Upper lobe of left lung (tissue), 6 donors: ENCODE measurements at regions not wholly inside any gene's neighbourhood (a gene's known extent, or its start where the extent isn't known, plus 50 kb on each side); places are given as distances from the start of the nearest gene placed in this dataset.

Experiments used
- ATAC-seq, 2 donors: fragments of 200-7000 bp; cut with Tn5 transposase; one replicate each; pipeline ENCODE4 v1.9.1; 2022; ENCODE audit warnings: mild to moderate bottlenecking in 2 of 2, moderate library complexity in 2 of 2; ENCODE audit not compliant: low FRiP score in 2 of 2
- DNase-seq, 2 donors: peaks; one replicate each; pipeline ENCODE4 v3.0.0-alpha.2; 2019 to 2020
- H3K27ac ChIP-seq, 4 donors: fragments of 200-600 bp; sonication (generic); one replicate each; pipeline ENCODE4 v1.5.1; 2016 to 2019
- H3K27me3 ChIP-seq, 4 donors: fragments of 200-600 bp; sonication (generic); one replicate each; pipeline ENCODE4 v1.5.1; 2017 to 2019
- H3K36me3 ChIP-seq, 4 donors: fragments of 200-600 bp; sonication (generic); one replicate each; pipeline ENCODE4 v1.5.1; 2016 to 2019
- H3K4me1 ChIP-seq, 4 donors: fragments of 200-600 bp; sonication (generic); one replicate each; pipeline ENCODE4 v1.5.1; 2018 to 2019
- H3K4me3 ChIP-seq, 4 donors: fragments of 200-600 bp; sonication (generic); one replicate each; pipeline ENCODE4 v1.5.1; 2017 to 2019; ENCODE audit warnings: mild to moderate bottlenecking in 2 of 4, moderate library complexity in 1 of 4
- H3K9me3 ChIP-seq, 4 donors: fragments of 200-600 bp; sonication (generic); one replicate each; pipeline ENCODE4 v1.5.1; 2018 to 2019
- CTCF ChIP-seq, 6 experiments: fragments of 450-650 bp in 4 of 6; fragments of 200-600 bp in 2 of 6; sonication (generic) in 2 of 6; IDR thresholded peaks; one replicate each; pipeline ENCODE4 v1.5.1; 2016 to 2019; ENCODE audit warnings: antibody characterized with exemption in 6 of 6
- EP300 ChIP-seq, 4 donors: sonication (generic); formaldehyde crosslinking; IDR thresholded peaks; one replicate each; pipeline ENCODE4 v1.5.1; 2017; ENCODE audit warnings: antibody characterized with exemption in 4 of 4, control low read depth in 2 of 4
- POLR2A ChIP-seq, 4 donors: fragments of 450-650 bp; IDR thresholded peaks; one replicate each; pipeline ENCODE4 v1.5.1; 2016 to 2017; ENCODE audit warnings: antibody characterized with exemption in 4 of 4, mild to moderate bottlenecking in 2 of 4
- POLR2AphosphoS5 ChIP-seq, 2 donors: sonication (generic); formaldehyde crosslinking; IDR thresholded peaks; one replicate each; pipeline ENCODE4 v1.5.1; 2017; ENCODE audit warnings: antibody characterized with exemption in 2 of 2
- WGBS, 2 donors: methylation state at CpG; one replicate each; pipeline ENCODE4 v1.1.5; 2017 to 2018; 5-methylcytosine and 5-hydroxymethylcytosine counted together
- donor health status: DM: no; HTN: no; CAD: no; lungs with moderate emphysema.
- donor health status: DM: no; HTN: yes; CAD: no; lungs with severe emphysema.

DNA sequence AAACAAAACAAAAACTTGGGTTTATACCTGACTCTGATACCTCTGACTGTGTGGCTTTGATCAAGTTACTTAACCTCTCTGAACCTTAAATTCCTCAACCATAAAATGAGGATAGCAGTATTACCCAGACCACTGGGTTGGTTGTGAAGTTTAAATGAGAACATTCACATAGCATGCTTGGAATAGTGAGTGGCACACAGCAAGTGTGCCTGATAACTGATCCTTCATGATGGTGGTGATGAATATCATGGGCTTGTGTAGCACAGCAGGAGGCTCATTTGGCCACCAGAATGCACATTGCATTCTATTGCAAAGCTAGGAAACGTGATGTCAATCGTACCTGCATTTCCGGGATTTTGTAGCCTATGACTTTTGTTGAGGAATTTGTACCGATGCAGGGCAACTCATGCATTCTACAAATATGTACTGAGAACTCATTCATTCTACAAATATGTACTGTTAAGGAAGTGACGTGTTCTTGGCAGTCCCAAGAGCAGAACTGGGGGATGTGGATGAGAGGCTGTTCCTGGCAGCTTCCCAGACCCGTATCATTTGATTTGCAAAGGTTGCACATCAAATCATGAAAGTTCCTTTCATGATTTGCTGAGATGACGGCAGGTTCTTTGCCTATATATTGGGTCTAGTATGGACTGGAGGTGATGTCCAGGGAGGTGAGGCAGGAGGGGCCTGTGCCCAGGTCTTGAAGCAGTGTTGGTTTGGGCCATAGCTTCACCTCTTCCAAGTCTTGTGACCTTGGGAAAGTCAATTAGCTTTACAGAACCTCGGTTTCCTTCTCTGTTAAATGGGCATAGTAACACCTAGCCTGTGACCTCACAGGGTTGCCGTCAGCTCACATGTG, 94.6 kb upstream of the SMNDC1 start:
- H3K36me3 ChIP-seq, result no peaks in the 10 kb centered on the region
- H3K27ac ChIP-seq, result peak overlapping the region in 3 of 4 donors; percentile 58 to 61 (median 59)
- DNase-seq (no peak), ATAC-seq (peak; percentile 32 to 53)
- no peaks in the 10 kb centered on the region for H3K27me3 ChIP-seq
- H3K4me1 ChIP-seq, result peaks cover 15 to 24% (median 20%) of the 10 kb centered on the region in 4 donors
- WGBS, 2 donors, result 54 to 58% methylated on average over 9 of the region's 9 CpGs
- no peaks in the 10 kb centered on the region for H3K9me3 ChIP-seq
- H3K4me3 ChIP-seq, result no peak overlapping the region
- TF ChIP-seq POLR2A (IDR thresholded peaks at IDR 0.05), result no peak
- peak in 1 of 4 donors; percentile 18 for TF ChIP-seq EP300 (IDR thresholded peaks at IDR 0.05)

GRCh38 chr10:110399965-110400933, 95.5 kb upstream of the SMNDC1 start:
- TF ChIP-seq EP300 (IDR thresholded peaks at IDR 0.05) (no peak), CTCF (IDR thresholded peaks at IDR 0.05) (no peak), POLR2A (IDR thresholded peaks at IDR 0.05) (no peak), POLR2AphosphoS5 (IDR thresholded peaks at IDR 0.05) (no peak)
- no peak overlapping the region for H3K27ac ChIP-seq
- H3K36me3 ChIP-seq, result no peaks in the 10 kb centered on the region
- ATAC-seq (no peak), DNase-seq (no peak)
- 84 to 86% methylated on average over 7 of the region's 7 CpGs for WGBS, 2 donors
- H3K9me3 ChIP-seq, result no peaks in the 10 kb centered on the region
- H3K4me3 ChIP-seq, result no peak overlapping the region
- no peaks in the 10 kb centered on the region for H3K27me3 ChIP-seq
- H3K4me1 ChIP-seq, result peaks cover 15 to 24% (median 19%) of the 10 kb centered on the region in 4 donors

DNA sequence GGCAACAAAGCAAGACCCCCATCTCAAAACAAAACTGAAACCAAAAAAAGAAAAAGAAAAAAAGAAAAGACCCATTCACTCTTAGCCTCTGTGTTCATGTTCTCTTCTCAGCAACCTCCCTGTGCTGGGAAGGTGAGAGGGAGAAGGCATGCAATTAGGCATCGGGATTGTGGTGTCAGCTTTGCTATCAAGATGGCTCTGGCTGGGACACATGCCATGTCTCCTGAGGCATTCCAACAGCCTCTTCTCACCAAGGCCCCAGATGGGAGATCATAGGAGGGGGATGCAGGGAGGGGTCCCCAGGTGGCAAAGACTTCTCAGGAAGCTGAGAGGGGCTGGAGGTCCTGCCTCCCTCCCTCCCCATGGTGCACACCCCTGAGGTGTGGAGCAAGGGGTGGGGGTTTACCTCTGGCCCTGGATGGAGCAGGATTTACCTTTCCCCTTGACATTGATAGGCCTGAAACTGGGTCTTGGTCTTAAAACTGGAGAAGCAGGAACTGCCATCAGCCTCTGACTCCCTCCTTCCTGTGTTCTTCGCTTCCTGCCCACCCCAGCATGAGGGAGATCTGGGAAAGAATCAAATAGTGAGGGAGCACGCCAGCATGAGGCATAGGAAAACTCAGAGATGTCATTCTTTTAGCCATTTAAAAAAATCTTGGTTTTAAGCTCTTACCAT, 96.2 kb upstream of the DUSP5 start:
- ATAC-seq, result no peak
- 81 to 87% methylated on average over 3 of the region's 3 CpGs for WGBS, 2 donors
- H3K27ac ChIP-seq, result no peak overlapping the region
- H3K4me1 ChIP-seq, result peaks cover 12 to 17% (median 14%) of the 10 kb centered on the region in 4 donors
- H3K27me3 ChIP-seq, result no peaks in the 10 kb centered on the region
- TF ChIP-seq POLR2AphosphoS5 (IDR thresholded peaks at IDR 0.05) (no peak), CTCF (IDR thresholded peaks at IDR 0.05) (no peak), POLR2A (IDR thresholded peaks at IDR 0.05) (no peak)
- no peaks in the 10 kb centered on the region for H3K9me3 ChIP-seq
- DNase-seq, result no peak
- H3K36me3 ChIP-seq, result no peaks in the 10 kb centered on the region
- no peak overlapping the region for H3K4me3 ChIP-seq

GRCh38 chr10:110402077-110402416, 95.7 kb upstream of the DUSP5 start:
- 95 to 97% methylated on average over 8 of the region's 8 CpGs for WGBS, 2 donors
- Histone ChIP-seq H3K9me3 (no peaks in the 10 kb centered on the region), H3K4me3 (no peak overlapping the region), H3K36me3 (no peaks in the 10 kb centered on the region), H3K4me1 (peaks cover 12 to 17% (median 14%) of the 10 kb centered on the region in 4 donors), H3K27me3 (no peaks in the 10 kb centered on the region), H3K27ac (no peak overlapping the region)
- no peak for DNase-seq
- TF ChIP-seq POLR2AphosphoS5 (IDR thresholded peaks at IDR 0.05), result no peak
- no peak for TF ChIP-seq POLR2A (IDR thresholded peaks at IDR 0.05)
- no peak for TF ChIP-seq EP300 (IDR thresholded peaks at IDR 0.05)
- TF ChIP-seq CTCF (IDR thresholded peaks at IDR 0.05), result no peak
- no peak for ATAC-seq

DNA sequence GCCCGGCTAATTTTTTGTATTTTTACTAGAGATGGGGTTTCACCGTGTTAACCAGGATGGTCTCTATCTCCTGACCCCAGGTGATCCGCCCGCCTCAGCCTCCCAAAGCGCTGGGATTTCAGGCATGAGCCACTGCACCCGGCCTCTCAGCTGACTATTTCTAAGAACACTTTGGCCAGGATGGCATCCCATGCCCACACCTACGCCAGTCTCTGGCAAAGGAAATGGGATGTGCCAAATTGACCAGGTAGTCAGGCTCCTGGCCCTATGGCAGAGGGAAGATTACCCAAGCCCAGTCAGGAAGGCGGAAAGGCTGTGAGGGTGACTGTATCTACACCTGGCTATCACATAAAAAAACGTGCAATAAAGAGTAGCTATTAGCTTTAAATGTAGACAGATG, 94.1 kb upstream of the DUSP5 start:
- Histone ChIP-seq H3K9me3 (no peaks in the 10 kb centered on the region), H3K27me3 (no peaks in the 10 kb centered on the region), H3K27ac (no peak overlapping the region), H3K4me3 (no peak overlapping the region), H3K4me1 (peaks cover 8 to 14% (median 11%) of the 10 kb centered on the region in 4 donors), H3K36me3 (no peaks in the 10 kb centered on the region)
- ATAC-seq, result no peak
- no peak for TF ChIP-seq POLR2AphosphoS5 (IDR thresholded peaks at IDR 0.05)
- TF ChIP-seq POLR2A (IDR thresholded peaks at IDR 0.05), result no peak
- TF ChIP-seq EP300 (IDR thresholded peaks at IDR 0.05), result no peak
- no peak for TF ChIP-seq CTCF (IDR thresholded peaks at IDR 0.05)
- 91 to 95% methylated on average over 9 of the region's 9 CpGs for WGBS, 2 donors
- no peak for DNase-seq
